ENCODE measurements at regions not wholly inside any gene's neighbourhood (a gene's known extent, or its start where the extent isn't known, plus 50 kb on each side); places are given as distances from the start of the nearest gene placed in this dataset.

DNA sequence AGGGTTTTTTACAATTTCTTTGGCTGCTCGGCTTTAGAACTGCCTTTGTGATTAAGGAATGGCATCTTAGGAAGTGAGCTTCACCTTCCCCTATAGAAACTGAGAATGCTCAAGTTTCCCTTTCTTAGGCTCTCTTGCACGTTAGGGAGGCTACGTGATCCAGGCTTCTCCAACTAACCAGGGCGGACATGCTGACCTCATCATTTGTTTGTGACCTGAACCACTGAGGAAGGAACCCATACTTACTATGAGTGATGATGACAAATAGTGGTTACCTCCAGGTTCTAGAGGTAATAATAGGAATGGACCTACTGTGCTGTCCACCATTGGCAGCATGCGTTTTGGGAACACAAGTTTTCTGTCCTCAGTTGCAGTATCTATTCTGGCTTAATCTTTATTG, 645.8 kb downstream of the C6orf118 start:
- H3K27ac Mint-ChIP-seq (ENCODE audit: unreplicated experiment), result no peak overlapping the region
- no peaks in the 10 kb centered on the region for H3K36me3 Mint-ChIP-seq (ENCODE audit: low read depth)
- no peak overlapping the region for H3K4me3 Mint-ChIP-seq (ENCODE audit: unreplicated experiment)
- no peaks in the 10 kb centered on the region for H3K4me1 Mint-ChIP-seq (ENCODE audit: low read depth)
- peaks cover 3% of the 10 kb centered on the region for H3K9me3 Mint-ChIP-seq (ENCODE audit: low read depth)
- TF ChIP-seq, protein P1, sequence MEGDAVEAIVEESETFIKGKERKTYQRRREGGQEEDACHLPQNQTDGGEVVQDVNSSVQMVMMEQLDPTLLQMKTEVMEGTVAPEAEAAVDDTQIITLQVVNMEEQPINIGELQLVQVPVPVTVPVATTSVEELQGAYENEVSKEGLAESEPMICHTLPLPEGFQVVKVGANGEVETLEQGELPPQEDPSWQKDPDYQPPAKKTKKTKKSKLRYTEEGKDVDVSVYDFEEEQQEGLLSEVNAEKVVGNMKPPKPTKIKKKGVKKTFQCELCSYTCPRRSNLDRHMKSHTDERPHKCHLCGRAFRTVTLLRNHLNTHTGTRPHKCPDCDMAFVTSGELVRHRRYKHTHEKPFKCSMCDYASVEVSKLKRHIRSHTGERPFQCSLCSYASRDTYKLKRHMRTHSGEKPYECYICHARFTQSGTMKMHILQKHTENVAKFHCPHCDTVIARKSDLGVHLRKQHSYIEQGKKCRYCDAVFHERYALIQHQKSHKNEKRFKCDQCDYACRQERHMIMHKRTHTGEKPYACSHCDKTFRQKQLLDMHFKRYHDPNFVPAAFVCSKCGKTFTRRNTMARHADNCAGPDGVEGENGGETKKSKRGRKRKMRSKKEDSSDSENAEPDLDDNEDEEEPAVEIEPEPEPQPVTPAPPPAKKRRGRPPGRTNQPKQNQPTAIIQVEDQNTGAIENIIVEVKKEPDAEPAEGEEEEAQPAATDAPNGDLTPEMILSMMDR (IDR thresholded peaks at IDR 0.05), result no peak
- no peak for DNase-seq (ENCODE audit: low spot score)
- peaks cover 1% of the 10 kb centered on the region for H3K27me3 Mint-ChIP-seq (ENCODE audit: low read depth)

DNA sequence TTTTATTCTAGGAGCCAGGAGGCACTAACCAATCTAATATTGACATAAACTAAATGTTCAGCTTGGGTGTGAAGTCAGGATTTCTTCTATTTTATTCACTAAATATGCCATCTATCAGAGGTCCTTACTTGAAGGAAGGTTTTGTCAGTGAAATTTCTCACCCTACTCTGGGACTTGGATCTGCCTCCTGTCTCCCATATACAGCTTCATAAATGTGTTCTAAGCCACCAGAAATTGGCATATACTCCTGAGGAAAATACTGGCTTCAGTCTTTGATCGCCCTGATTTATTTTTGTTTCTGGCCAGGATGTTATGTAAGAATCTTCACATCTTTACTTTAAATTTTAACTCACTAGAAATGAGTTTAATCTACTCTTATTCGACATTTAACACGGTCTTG, 647.7 kb downstream of the C6orf118 start:
- TF ChIP-seq, protein P1 (IDR thresholded peaks at IDR 0.05), result no peak
- H3K4me3 Mint-ChIP-seq (ENCODE audit: unreplicated experiment), result no peak overlapping the region
- H3K36me3 Mint-ChIP-seq (ENCODE audit: low read depth), result no peaks in the 10 kb centered on the region
- no peak overlapping the region for H3K27ac Mint-ChIP-seq (ENCODE audit: unreplicated experiment)
- H3K9me3 Mint-ChIP-seq (ENCODE audit: low read depth), result peaks cover 6% of the 10 kb centered on the region
- peaks cover 1% of the 10 kb centered on the region for H3K27me3 Mint-ChIP-seq (ENCODE audit: low read depth)
- H3K4me1 Mint-ChIP-seq (ENCODE audit: low read depth), result no peaks in the 10 kb centered on the region
- DNase-seq (ENCODE audit: low spot score), result no peak

DNA sequence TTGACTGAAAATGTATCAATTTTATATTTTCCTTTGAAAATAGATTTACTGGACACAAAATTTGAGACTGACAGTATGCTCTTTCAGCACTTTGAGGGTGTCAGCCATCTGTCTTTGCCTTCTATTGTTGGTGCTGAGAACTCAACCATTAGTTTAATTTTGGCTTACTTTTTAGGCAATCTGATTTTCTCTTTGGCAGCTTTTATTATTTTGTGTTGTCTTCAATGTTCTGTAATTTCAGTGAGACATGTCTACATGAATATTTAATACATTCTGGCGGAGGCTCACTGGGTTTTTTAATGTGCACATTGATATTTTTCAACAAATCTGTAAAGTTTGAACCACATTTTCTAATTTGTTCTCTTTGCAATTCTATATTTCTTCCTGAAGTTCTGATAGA, 648.6 kb downstream of the C6orf118 start:
- no peak overlapping the region for H3K4me3 Mint-ChIP-seq (ENCODE audit: unreplicated experiment)
- H3K27me3 Mint-ChIP-seq (ENCODE audit: low read depth), result peaks cover 1% of the 10 kb centered on the region
- peaks cover 6% of the 10 kb centered on the region for H3K9me3 Mint-ChIP-seq (ENCODE audit: low read depth)
- no peak for DNase-seq (ENCODE audit: low spot score)
- TF ChIP-seq, protein P1 (IDR thresholded peaks at IDR 0.05), result no peak
- H3K27ac Mint-ChIP-seq (ENCODE audit: unreplicated experiment), result no peak overlapping the region
- H3K36me3 Mint-ChIP-seq (ENCODE audit: low read depth), result no peaks in the 10 kb centered on the region
- no peaks in the 10 kb centered on the region for H3K4me1 Mint-ChIP-seq (ENCODE audit: low read depth)

DNA sequence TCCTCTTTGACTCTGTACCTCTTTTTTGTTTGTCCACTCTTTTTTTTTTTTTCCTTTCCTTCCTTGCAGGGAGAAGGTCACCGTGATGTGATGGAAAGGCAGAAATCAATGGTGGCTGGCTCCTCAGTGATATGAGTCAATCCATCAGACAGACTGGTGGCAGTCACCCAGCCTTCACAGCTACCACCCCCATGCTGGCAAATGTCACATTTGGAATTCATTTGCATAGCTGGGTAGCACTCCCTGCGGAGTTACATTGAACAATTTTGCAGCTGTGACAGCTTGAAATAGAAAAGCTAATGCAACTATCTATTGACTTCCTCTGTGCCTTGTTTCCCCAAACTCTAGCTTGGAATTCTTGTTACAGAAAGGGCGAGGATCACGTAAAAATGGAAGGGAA, 668.4 kb downstream of the C6orf118 start:
- Mint-ChIP-seq H3K9me3 (ENCODE audit: low read depth) (peaks cover 6% of the 10 kb centered on the region), H3K27ac (ENCODE audit: unreplicated experiment) (no peak overlapping the region), H3K4me3 (ENCODE audit: unreplicated experiment) (no peak overlapping the region), H3K4me1 (ENCODE audit: low read depth) (peaks cover 3% of the 10 kb centered on the region), H3K27me3 (ENCODE audit: low read depth) (peaks cover 1% of the 10 kb centered on the region), H3K36me3 (ENCODE audit: low read depth) (no peaks in the 10 kb centered on the region)
- TF ChIP-seq, protein P1 (IDR thresholded peaks at IDR 0.05), result no peak
- DNase-seq (ENCODE audit: low spot score), result no peak

DNA sequence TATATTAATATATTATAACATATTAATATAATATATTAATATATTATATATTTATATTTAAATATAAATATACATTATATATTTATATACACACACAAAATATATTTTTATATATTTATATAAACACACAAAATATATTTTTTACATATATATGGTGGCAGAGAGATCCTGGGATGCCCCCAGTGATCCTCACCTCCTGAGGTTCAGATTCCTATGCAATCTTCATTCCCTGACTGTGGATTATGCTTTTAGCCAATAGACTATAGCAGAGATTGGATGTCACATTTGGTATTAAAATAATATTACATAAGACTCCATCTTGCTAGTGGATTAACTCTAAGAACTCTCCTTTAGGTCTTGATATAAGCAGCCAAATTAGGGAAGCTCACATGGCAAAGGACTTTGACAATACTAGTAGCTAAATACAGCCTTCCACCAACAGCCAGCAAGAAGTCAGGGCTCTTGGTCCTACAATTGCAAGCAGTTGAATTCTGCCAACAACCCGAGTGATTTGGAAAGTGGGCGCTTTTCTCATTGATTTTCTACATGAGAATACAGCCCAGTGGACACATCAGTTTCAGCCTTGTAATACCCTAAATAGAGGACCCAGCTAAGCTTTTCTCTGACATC, 681.0 kb downstream of the C6orf118 start:
- H3K27me3 Mint-ChIP-seq (ENCODE audit: low read depth), result no peaks in the 10 kb centered on the region
- H3K4me1 Mint-ChIP-seq (ENCODE audit: low read depth), result no peaks in the 10 kb centered on the region
- peaks cover 6% of the 10 kb centered on the region for H3K9me3 Mint-ChIP-seq (ENCODE audit: low read depth)
- H3K36me3 Mint-ChIP-seq (ENCODE audit: low read depth), result no peaks in the 10 kb centered on the region
- no peak overlapping the region for H3K27ac Mint-ChIP-seq (ENCODE audit: unreplicated experiment)
- no peak overlapping the region for H3K4me3 Mint-ChIP-seq (ENCODE audit: unreplicated experiment)
- TF ChIP-seq, protein P1 (IDR thresholded peaks at IDR 0.05), result no peak
- DNase-seq (ENCODE audit: low spot score), result no peak
